HG02763 (cell line): ENCODE measurements at regions not wholly inside any gene's neighbourhood (a gene's known extent, or its start where the extent isn't known, plus 50 kb on each side); places are given as distances from the start of the nearest gene placed in this dataset.

Source experiments
- ATAC-seq: cut with Tn5 transposase; IDR thresholded peaks from one replicate; pipeline ENCODE4 v1.9.1; 2021; ENCODE audit warnings: mild to moderate bottlenecking, moderate library complexity; ENCODE audit not compliant: unreplicated experiment

DNA sequence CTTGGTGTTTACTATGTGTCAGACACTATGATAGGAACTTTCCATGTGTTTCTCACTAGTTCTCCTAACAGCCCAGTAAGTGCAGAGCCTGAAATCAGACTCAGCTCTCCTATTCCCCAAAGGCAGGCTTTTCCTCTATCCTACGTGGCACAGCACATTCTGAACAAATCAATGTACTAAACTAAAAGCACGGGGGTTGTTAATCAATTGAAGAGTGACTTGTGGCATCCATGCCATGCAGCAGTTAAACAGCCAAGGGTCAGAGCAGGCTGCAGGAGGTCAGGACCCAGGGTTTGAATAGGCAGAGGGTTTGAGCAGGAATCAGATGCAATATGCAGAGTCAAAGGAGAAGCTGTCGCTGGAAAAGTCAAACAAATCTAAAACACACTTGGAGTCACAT is 289.7 kb upstream of the LDB2 start:
- no peak for ATAC-seq

DNA sequence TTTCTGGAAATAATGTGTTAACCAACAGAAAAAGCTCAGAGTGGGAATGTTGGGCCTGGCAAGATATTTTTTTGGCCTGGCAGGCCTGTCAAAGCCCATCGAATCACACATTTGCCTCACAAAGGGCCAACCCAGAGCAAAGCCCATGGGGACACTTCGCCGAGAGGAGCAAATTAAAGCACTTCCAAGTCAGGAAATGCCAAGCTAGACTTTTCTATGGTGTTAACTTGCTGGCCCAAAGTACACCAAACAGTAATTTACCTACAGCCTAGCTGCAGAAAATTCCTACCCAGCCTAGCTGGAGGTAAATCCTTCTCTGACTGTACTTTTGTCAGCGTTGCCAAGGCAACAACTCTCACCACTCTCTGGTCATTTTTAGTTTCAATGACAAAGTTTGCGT is 288.6 kb upstream of the LDB2 start:
- ATAC-seq, result no peak

DNA sequence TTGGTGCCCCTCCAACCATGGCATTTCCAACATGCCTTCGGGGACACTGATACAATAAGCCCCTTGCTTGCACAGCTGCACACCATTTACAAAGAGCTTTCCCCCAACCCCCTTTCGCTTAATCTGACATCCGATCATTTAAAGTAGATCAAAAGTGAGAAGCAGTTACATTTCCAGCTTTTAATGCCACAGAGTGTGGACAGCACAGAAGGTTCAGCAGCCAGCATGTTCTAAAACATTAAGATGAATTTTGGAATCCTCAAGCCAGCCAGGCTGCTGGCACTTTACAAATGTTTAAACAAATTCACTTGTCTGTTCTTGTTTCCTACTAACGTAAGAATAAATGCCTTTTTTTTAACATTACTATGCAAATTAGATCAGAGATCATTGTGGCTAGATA is 284.4 kb upstream of the LDB2 start:
- no peak for ATAC-seq

DNA sequence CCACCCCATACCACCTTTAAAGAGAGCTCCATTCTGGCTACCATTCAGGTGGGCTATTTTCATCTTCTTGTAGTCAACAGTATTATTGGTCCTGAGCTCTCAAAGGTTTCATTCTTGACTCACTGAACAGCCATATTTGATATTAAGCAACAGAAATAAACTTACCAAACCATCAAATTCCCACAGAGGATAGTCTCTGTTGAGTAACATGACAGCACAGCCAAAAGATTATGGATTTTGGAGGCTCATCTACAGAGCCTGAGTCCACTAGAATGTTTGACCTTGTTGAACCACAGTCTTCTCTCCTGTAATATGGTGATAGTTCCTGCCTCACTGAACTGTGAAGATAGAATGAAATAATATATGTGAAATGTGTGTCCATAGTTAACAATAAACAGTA is 276.3 kb upstream of the LDB2 start:
- ATAC-seq, result no peak

DNA sequence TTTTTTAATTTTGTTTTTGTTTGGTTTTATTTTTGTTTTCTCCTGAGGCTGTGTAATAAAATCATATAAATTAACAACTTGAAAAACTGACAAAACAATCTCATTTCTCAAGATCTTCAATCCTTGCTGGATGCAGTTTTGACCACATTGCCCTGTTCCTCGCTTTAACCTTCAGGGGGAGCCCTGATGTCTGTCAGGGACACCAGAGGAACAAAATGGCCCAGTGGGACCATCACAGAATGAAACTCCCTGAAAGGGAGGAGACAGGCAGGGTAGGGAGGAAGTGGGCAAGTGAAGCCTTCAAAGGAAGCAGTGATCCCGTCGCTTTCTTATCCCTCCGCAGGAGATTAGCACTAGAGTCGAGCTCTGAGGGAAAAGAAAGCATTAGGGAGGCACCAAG is 274.9 kb upstream of the LDB2 start:
- no peak for ATAC-seq

GRCh38 chr4:17170131-17170530 is 271.7 kb upstream of the LDB2 start:
- no peak for ATAC-seq

DNA sequence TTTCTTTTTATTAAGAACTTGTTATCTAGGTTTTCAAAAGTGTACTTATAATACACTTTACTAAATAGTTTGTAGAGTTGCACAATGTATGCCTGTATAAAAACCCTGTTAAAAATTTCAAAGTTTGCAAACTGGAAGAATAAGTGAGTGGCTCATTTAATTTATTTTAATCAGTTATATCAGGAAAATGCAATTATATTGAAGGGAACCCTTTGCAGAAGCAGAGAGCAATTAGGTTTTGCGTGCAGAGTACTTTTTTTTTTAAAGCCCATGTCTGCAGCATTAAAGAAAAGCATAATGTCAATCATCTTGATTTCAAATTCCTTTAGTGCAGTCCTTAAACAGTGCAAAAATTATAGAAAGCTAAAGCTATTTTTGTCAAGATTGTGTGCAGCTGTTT is 271.3 kb upstream of the LDB2 start:
- no peak for ATAC-seq

DNA sequence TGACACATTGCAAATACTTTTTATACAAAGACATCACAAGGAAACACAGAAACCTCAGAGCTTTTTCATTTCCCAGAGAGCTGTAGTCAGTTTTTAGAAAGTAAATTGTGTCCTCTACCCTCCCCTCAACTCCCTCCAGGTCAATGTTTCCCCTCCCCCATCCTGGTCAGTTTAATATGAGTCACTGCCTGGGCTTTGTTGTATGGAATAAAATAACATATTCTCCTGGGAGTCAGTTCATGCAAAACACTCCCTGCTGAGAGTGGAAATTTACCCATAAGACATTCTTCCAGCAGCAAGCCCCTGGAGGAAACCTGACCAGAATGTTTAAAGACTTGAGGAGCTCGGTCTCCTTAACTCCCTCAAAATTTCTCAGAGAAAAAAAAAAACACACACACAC is 270.1 kb upstream of the LDB2 start:
- no peak for ATAC-seq

DNA sequence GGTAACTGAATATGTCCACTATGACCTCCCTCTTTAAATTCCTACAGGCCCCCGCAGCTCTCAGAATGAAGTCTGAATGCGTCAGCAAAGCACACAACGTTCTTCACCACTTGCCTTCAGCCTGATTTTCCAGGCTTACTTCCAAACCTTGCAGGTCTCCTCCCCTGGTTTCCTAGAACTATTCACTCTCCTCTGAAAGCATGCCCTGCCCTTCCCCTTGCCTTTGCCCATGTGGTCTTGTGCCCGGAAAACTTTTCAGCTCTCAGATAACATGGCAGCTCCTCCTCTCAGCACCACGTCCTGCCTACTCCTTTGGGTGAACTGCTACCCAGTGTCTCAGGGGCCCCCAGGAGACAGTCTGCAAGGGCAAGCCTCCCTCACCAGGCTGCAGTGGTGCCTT is 268.5 kb upstream of the LDB2 start:
- no peak for ATAC-seq

- no peak for ATAC-seq
Measured at GRCh38 chr4:17165286-17165685, 266.8 kb upstream of the LDB2 start.

DNA sequence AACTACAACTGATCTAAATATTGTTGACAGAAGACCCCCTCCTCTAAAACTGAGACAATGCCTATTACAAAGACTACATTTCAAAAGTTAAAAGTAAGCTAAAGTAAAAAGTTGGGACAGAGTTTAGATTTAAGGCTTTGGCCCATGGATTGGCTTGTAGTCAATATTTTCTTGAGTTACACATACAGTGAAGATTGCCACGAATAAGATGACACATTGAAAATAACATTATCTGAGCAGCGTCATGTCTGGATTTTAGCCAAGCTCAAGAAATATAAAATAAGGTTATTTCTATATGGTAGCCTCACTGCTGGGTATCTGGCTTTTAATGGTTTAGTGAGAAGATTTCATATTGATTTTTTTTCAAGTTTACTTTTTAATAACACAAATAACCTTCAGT is 266.2 kb upstream of the LDB2 start:
- ATAC-seq, result no peak

DNA sequence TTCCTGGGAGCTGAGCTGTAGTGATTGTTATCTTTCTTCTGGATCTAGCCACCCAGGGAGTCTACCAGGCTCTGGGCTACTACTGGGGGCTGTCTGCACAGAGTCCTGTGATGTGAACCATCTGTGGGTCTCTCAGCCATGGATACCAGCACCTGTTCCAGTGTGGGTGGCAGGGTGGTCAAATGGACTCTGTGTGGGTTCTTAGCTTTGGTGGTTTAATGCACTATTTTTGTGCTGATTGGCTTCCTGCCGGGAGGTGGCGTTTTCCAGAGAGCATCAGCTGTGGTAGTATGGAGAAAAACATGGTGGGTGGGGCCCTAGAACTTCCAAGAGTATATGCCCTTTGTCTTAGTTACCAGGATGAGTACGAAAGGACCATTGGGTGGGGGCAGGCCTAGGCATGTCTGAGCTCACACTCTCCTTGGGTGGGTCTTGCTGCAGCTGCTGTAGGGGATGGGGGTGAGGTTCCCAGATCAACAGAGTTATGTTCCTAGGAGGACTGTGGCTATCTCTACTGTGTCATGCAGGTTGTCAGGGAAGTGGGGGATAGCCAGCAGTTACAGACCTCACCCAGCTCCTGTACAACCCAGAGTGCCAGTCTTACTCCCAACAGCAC is 264.8 kb upstream of the LDB2 start:
- ATAC-seq, result no peak

- ATAC-seq, result no peak
Measured at GRCh38 chr4:17157304-17157703, 258.9 kb upstream of the LDB2 start.

DNA sequence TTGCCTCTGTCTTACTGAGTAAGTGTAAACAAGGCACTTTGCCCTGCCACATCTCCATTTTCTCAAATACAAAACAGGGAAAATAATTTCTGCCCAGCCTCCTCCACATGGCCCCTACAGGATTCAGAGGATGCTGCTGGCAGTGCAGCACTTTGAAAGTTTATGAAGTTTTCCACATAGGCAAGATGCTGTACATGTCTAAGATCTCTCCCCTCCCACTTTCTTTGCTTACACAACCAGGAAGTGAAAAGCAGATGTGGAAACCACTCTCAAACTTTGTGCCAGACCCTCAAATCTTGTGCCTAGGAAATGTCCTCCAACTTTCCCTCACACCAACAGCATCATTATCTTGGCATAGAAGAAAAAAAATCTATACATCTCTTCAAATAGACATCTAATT is 257.0 kb upstream of the LDB2 start:
- ATAC-seq, result no peak

GRCh38 chr4:17153572-17153971 is 255.1 kb upstream of the LDB2 start:
- ATAC-seq, result no peak

GRCh38 chr4:17152941-17153540 is 254.6 kb upstream of the LDB2 start:
- ATAC-seq, result no peak

DNA sequence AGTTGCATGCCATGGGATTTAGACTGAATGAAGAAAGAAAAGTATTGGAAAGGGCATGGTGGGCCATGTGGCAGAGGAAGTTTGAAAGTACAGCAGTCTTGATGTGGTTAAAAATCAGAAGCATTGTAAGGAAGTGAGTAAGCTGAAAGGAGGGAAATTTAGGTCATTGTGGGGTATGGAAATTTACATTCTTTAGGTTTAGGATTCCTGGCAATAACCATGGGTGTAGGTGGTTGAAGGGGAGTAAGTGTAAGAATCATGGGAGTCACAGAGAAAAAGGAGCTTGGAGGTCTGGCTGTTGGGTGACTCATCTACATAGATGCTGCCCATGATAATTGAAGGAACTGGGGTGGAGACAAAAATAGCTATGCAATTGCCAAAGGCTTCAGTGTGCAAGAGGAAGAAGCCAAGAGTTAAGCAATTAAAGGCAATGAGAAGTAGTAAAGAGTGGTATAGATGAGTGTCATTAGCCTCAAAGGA is 243.8 kb upstream of the LDB2 start:
- no peak for ATAC-seq

DNA sequence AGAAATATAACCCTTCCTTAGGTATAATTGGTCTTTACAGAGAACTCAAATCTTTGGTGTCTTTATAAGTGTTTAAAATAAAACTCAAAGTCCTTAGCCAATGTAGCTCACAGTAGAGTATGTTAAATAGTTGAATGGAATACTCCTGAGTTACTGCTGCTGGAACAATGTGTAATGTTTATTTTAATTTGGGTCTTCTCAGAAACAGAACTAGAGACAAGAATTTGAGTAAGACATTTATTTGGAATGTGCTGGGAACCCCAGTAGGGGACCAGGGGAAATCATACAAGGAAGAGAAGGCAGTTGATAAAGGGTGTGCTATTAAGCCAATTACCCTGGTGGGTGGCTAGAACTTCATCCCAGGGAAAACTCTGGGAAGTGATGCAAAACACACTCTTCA is 240.4 kb upstream of the LDB2 start:
- no peak for ATAC-seq

DNA sequence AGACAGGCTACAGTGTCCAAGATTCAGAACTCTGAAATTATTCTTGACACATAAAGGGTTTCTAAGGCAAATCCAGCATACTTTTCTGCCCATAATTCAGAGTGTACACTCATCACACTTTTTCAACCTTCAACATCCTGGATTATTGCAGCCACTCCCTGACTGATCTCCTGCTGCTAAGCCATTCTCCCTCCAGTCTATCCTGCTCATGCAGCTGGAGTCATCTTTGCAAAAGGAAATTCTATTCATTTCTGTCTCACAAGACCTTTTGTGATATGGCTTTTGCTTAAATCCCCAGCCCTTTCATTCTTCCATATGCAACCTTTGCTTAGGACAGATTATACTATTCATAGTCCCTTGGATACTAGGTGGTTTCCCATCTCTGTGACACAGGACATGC is 236.1 kb upstream of the LDB2 start:
- no peak for ATAC-seq

GRCh38 chr4:17134100-17134499 is 235.7 kb upstream of the LDB2 start:
- no peak for ATAC-seq

- no peak for ATAC-seq
Measured at GRCh38 chr4:17132226-17132625, 233.8 kb upstream of the LDB2 start.

- ATAC-seq, result no peak
Measured at GRCh38 chr4:17128268-17128667, 229.8 kb upstream of the LDB2 start.

DNA sequence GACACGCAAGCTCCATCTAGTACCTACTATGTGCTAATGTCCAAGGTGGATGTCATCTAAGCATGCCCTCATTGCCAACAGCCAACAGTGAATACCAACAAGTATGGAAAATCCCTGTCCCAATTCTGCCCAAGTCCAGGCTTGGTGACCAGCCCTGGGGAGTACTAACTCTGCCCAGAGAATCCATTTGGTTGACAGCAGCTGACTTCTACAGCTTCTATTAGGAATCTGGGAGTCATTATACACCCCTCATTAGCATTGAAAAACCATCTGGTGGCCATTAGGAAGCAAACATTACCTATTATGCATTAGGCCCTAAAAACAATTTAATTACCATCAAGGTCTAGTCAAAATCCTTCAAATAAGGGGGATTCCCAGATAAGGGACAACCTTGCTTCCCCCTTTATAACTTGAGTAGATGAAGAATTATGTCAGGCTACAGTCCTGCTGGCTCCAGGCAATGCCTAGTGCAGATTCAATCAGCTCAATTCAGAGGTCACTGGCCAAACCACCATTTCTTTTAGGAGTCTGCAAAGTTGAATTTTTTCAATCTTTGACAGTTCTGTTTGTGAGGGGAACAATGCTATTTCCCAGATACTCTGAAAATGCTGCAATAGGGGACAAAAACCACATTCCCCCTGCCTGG is 228.0 kb upstream of the LDB2 start:
- ATAC-seq, result no peak
